ENCODE measurements at regions not wholly inside any gene's neighbourhood (a gene's known extent, or its start where the extent isn't known, plus 50 kb on each side); places are given as distances from the start of the nearest gene placed in this dataset.

DNA sequence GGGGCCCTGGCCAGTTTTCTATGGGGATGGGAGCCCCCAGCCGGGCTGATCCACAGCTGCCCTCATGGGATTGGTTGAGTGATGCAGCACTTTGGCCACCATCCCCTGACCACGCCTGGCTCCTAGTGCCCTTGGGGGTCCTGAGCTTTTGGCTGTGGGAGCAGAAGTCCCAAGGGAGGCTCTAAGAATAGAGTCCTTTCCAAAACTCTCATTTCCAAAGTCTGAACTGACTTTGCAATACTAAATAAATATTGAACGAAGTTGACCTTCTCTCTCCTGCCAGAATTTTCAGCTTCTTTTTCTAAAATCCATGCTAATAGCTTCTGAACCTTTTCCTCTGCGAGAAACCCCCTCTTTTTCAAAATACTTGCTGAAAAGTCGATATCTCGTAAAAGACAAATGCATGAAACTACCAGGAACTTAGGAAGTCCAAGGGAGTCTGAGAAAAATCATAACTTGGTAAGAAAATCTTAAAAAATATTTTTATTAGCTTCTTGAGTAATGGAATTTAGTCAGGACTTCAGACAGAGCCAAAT is 62.7 kb upstream of the IGFBP3 start:
- Histone ChIP-seq H3K79me1 (replicated peaks; ENCODE audit: low read length, poor library complexity, severe bottlenecking) (no peaks in the 10 kb centered on the region), H3K18ac (ENCODE audit: low read depth in 1 of 2, low read length in 2 of 2) (no peak overlapping the region), H2BK120ac (ENCODE audit: low read depth, low read length) (no peak overlapping the region), H4K91ac (ENCODE audit: low read length) (no peak overlapping the region), H3K4me3 (ENCODE audit: insufficient read depth in 1 of 2, low read depth in 1 of 2, low read length in 2 of 2) (no peak overlapping the region), H3K4me1 (ENCODE audit: control insufficient read depth, insufficient read depth, low read depth, low read length) (peaks cover 25% of the 10 kb centered on the region), H4K8ac (ENCODE audit: low read length) (no peak overlapping the region), H3K9me3 (ENCODE audit: control insufficient read depth, low read length) (peaks cover 5% of the 10 kb centered on the region), H3K4ac (ENCODE audit: low read depth in 1 of 2, low read length in 2 of 2) (no peak overlapping the region), H3K27ac (ENCODE audit: low read length, poor library complexity, severe bottlenecking) (no peak overlapping the region), H3K23ac (ENCODE audit: low read length in 2 of 2) (no peak overlapping the region), H2AFZ (ENCODE audit: low read depth, low read length) (no peak overlapping the region), H2BK5ac (ENCODE audit: low read depth, low read length, poor library complexity, severe bottlenecking) (no peak overlapping the region), H2AK5ac (ENCODE audit: low read length, severe bottlenecking) (no peak overlapping the region), H3K9ac (ENCODE audit: low read length) (no peak overlapping the region), H3K14ac (ENCODE audit: low read length in 2 of 2) (no peak overlapping the region), H3K27me3 (ENCODE audit: control insufficient read depth in 1 of 2, insufficient read depth in 1 of 2, low read length in 2 of 2) (peaks cover 0 to 2% of the 10 kb centered on the region in 2 experiments), H3K4me2 (ENCODE audit: low read length, poor library complexity, severe bottlenecking) (no peak overlapping the region), H2BK15ac (ENCODE audit: low read depth, poor library complexity, severe bottlenecking) (no peak overlapping the region), H2BK12ac (ENCODE audit: low read length in 2 of 2) (peak overlapping the region in 1 of 2 experiments; percentile 45), H3K36me3 (ENCODE audit: control insufficient read depth in 1 of 2, insufficient read depth in 2 of 2, low read depth in 1 of 2, low read length in 2 of 2) (peaks cover 0 to 3% of the 10 kb centered on the region in 2 experiments)
- no peak for DNase-seq
- WGBS = 95% methylated on average over 4 of the region's 6 CpGs

DNA sequence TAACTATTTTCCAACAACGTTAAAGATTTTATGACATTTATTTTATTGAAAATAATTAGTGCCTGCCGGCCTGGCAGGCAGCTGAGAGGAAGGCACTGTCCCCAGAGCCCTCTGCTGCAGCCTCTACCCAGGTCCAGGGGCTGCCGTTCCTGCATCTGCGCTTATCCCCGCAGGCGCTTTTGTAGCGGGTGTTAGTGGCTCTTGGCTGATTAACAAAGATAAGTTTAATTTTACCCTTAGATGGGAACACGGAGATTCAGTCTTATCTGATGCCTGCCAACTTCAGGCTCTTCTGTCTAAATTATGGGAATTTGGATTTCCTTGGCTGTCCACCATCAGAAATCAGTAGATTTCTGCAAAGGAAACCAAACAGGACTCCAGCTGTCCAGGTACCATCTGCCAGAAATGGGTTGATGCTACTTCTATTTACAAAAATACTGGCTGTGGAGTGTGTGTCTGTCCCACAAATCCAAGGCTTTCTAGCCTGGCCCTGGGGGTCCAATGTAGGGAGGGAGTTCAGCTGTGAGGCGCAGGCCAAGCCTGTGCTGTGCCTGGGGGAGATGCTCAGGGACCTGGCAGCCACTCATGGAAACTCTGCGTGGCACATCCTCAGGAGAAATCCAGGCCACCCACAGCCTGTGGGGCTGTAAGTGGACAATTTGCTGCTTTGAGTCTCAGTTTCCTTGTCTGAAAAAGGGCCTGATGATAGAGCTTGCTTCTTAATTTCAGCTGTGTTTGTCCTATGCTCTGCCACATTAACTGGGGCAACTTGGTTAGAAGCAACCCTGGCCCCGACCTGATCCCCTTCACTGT is 62.0 kb upstream of the IGFBP3 start:
- Histone ChIP-seq H3K14ac (ENCODE audit: low read length in 2 of 2) (no peak overlapping the region), H3K9me3 (ENCODE audit: control insufficient read depth, low read length) (peaks cover 5% of the 10 kb centered on the region), H3K4me1 (ENCODE audit: control insufficient read depth, insufficient read depth, low read depth, low read length) (peaks cover 24% of the 10 kb centered on the region), H3K23ac (ENCODE audit: low read length in 2 of 2) (no peak overlapping the region), H3K27me3 (ENCODE audit: control insufficient read depth in 1 of 2, insufficient read depth in 1 of 2, low read length in 2 of 2) (peaks cover 0 to 2% of the 10 kb centered on the region in 2 experiments), H2BK5ac (ENCODE audit: low read depth, low read length, poor library complexity, severe bottlenecking) (no peak overlapping the region), H4K91ac (ENCODE audit: low read length) (no peak overlapping the region), H3K18ac (ENCODE audit: low read depth in 1 of 2, low read length in 2 of 2) (no peak overlapping the region), H2AK5ac (ENCODE audit: low read length, severe bottlenecking) (peak overlapping the region; percentile 34), H2BK12ac (ENCODE audit: low read length in 2 of 2) (peak overlapping the region in 1 of 2 experiments; percentile 45), H2BK15ac (ENCODE audit: low read depth, poor library complexity, severe bottlenecking) (no peak overlapping the region), H3K9ac (ENCODE audit: low read length) (no peak overlapping the region), H3K4ac (ENCODE audit: low read depth in 1 of 2, low read length in 2 of 2) (no peak overlapping the region), H3K27ac (ENCODE audit: low read length, poor library complexity, severe bottlenecking) (no peak overlapping the region), H2BK120ac (ENCODE audit: low read depth, low read length) (no peak overlapping the region), H3K36me3 (ENCODE audit: control insufficient read depth in 1 of 2, insufficient read depth in 2 of 2, low read depth in 1 of 2, low read length in 2 of 2) (peaks cover 0 to 3% of the 10 kb centered on the region in 2 experiments), H3K4me2 (ENCODE audit: low read length, poor library complexity, severe bottlenecking) (no peak overlapping the region), H2AFZ (ENCODE audit: low read depth, low read length) (no peak overlapping the region), H3K4me3 (ENCODE audit: insufficient read depth in 1 of 2, low read depth in 1 of 2, low read length in 2 of 2) (no peak overlapping the region), H3K79me1 (replicated peaks; ENCODE audit: low read length, poor library complexity, severe bottlenecking) (no peaks in the 10 kb centered on the region), H4K8ac (ENCODE audit: low read length) (no peak overlapping the region)
- 96% methylated on average over 10 of the region's 11 CpGs for WGBS
- no peak for DNase-seq

DNA sequence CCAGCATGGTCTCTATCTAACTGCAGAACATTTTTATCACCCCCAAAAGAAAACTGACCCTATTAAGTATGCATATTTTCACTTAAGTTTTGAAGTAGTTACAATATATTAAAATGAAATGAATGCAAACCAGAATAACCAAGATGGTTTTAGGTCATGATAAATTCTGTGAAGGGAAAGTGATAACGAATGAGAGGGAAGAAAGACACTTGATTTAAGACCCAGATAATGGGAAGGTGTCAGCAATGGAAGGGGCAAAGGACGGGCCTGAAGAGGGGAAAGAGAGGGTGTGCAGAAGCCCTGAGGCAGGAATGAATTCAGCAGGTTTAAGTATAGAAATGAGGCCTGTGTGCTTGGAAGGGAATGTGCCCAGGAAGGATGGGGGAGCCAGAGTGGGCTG is 61.1 kb upstream of the IGFBP3 start:
- Histone ChIP-seq H3K4ac (ENCODE audit: low read depth in 1 of 2, low read length in 2 of 2) (no peak overlapping the region), H3K18ac (ENCODE audit: low read depth in 1 of 2, low read length in 2 of 2) (no peak overlapping the region), H3K4me3 (ENCODE audit: insufficient read depth in 1 of 2, low read depth in 1 of 2, low read length in 2 of 2) (no peak overlapping the region), H2BK5ac (ENCODE audit: low read depth, low read length, poor library complexity, severe bottlenecking) (no peak overlapping the region), H2BK15ac (ENCODE audit: low read depth, poor library complexity, severe bottlenecking) (no peak overlapping the region), H4K8ac (ENCODE audit: low read length) (no peak overlapping the region), H3K9ac (ENCODE audit: low read length) (no peak overlapping the region), H4K91ac (ENCODE audit: low read length) (no peak overlapping the region), H3K36me3 (ENCODE audit: control insufficient read depth in 1 of 2, insufficient read depth in 2 of 2, low read depth in 1 of 2, low read length in 2 of 2) (peaks cover 0 to 3% of the 10 kb centered on the region in 2 experiments), H2AFZ (ENCODE audit: low read depth, low read length) (no peak overlapping the region), H3K23ac (ENCODE audit: low read length in 2 of 2) (no peak overlapping the region), H3K27ac (ENCODE audit: low read length, poor library complexity, severe bottlenecking) (no peak overlapping the region), H2BK120ac (ENCODE audit: low read depth, low read length) (no peak overlapping the region), H3K4me2 (ENCODE audit: low read length, poor library complexity, severe bottlenecking) (no peak overlapping the region), H3K79me1 (replicated peaks; ENCODE audit: low read length, poor library complexity, severe bottlenecking) (no peaks in the 10 kb centered on the region), H3K27me3 (ENCODE audit: control insufficient read depth in 1 of 2, insufficient read depth in 1 of 2, low read length in 2 of 2) (peaks cover 0 to 2% of the 10 kb centered on the region in 2 experiments), H3K9me3 (ENCODE audit: control insufficient read depth, low read length) (peaks cover 5% of the 10 kb centered on the region), H3K14ac (ENCODE audit: low read length in 2 of 2) (no peak overlapping the region), H2AK5ac (ENCODE audit: low read length, severe bottlenecking) (no peak overlapping the region), H3K4me1 (ENCODE audit: control insufficient read depth, insufficient read depth, low read depth, low read length) (peaks cover 29% of the 10 kb centered on the region), H2BK12ac (ENCODE audit: low read length in 2 of 2) (peak overlapping the region in 1 of 2 experiments; percentile 24)
- WGBS = 97% methylated on average over 2 of the region's 2 CpGs
- no peak for DNase-seq

DNA sequence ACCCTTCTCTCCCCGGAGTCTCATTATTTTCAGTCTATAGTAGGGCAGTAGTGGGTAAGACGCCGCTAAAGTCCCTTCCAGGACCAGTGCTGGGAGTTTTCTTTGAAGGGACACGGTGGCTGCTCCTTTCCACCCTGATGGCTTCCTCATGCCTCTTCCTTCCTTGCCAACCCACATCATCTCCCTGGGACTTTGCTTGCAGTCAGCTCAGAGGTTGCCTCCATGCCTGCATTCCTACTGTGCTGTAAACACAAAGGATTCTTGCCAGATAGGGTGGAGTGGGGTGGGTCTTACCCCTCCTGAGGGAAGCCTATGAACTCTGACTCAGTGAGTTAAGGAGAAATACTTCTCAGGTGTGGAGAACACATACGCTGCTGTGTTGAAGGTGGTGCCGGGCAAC is 59.9 kb upstream of the IGFBP3 start:
- DNase-seq = no peak
- Histone ChIP-seq H3K14ac (ENCODE audit: low read length in 2 of 2) (no peak overlapping the region), H2BK12ac (ENCODE audit: low read length in 2 of 2) (peak overlapping the region in 1 of 2 experiments; percentile 75), H2BK5ac (ENCODE audit: low read depth, low read length, poor library complexity, severe bottlenecking) (no peak overlapping the region), H3K79me1 (replicated peaks; ENCODE audit: low read length, poor library complexity, severe bottlenecking) (no peaks in the 10 kb centered on the region), H3K4me1 (ENCODE audit: control insufficient read depth, insufficient read depth, low read depth, low read length) (peaks cover 27% of the 10 kb centered on the region), H3K27me3 (ENCODE audit: control insufficient read depth in 1 of 2, insufficient read depth in 1 of 2, low read length in 2 of 2) (peaks cover 0 to 2% of the 10 kb centered on the region in 2 experiments), H2AFZ (ENCODE audit: low read depth, low read length) (no peak overlapping the region), H3K4me2 (ENCODE audit: low read length, poor library complexity, severe bottlenecking) (no peak overlapping the region), H3K4me3 (ENCODE audit: insufficient read depth in 1 of 2, low read depth in 1 of 2, low read length in 2 of 2) (no peak overlapping the region), H4K8ac (ENCODE audit: low read length) (peak overlapping the region; percentile 35), H2AK5ac (ENCODE audit: low read length, severe bottlenecking) (peak overlapping the region; percentile 12), H3K9me3 (ENCODE audit: control insufficient read depth, low read length) (peaks cover 5% of the 10 kb centered on the region), H3K4ac (ENCODE audit: low read depth in 1 of 2, low read length in 2 of 2) (peak overlapping the region in 1 of 2 experiments; percentile 2), H4K91ac (ENCODE audit: low read length) (peak overlapping the region; percentile 25), H2BK120ac (ENCODE audit: low read depth, low read length) (no peak overlapping the region), H3K23ac (ENCODE audit: low read length in 2 of 2) (no peak overlapping the region), H3K18ac (ENCODE audit: low read depth in 1 of 2, low read length in 2 of 2) (peak overlapping the region; percentile 54 to 64), H3K36me3 (ENCODE audit: control insufficient read depth in 1 of 2, insufficient read depth in 2 of 2, low read depth in 1 of 2, low read length in 2 of 2) (no peaks in the 10 kb centered on the region), H3K27ac (ENCODE audit: low read length, poor library complexity, severe bottlenecking) (no peak overlapping the region), H2BK15ac (ENCODE audit: low read depth, poor library complexity, severe bottlenecking) (no peak overlapping the region), H3K9ac (ENCODE audit: low read length) (peak overlapping the region; percentile 17)
- WGBS = 89% methylated on average over 6 of the region's 6 CpGs

Measured in mesenchymal stem cell (in vitro differentiated cells and primary cell).